K562 (cell line): ENCODE measurements at regions not wholly inside any gene's neighbourhood (a gene's known extent, or its start where the extent isn't known, plus 50 kb on each side); places are given as distances from the start of the nearest gene placed in this dataset.

Source experiments
- BRD9 ChIP-seq: fragments of 450-650 bp; IDR thresholded peaks from 2 replicates; pipeline ENCODE4 v1.6.1; 2018; ENCODE audit warnings: low read depth; ENCODE audit not compliant: partially characterized antibody
- CBFB ChIP-seq: sonication (generic); formaldehyde crosslinking; IDR thresholded peaks from 2 replicates; pipeline ENCODE4 v1.4.0; 2020; ENCODE audit warnings: mild to moderate bottlenecking, missing genetic modification reagents
- CBX8 ChIP-seq: fragments of 200-600 bp; sonication (generic); IDR thresholded peaks from 2 replicates; pipeline ENCODE4 v1.6.1; 2012; ENCODE audit warnings: borderline replicate concordance, mixed run types, low read depth, mild to moderate bottlenecking, moderate library complexity, mixed read lengths, low read length, control low read depth, inconsistent platforms; ENCODE audit not compliant: poor library complexity, severe bottlenecking; ENCODE audit errors: extremely low read depth
- CCNT2 ChIP-seq: IDR thresholded peaks from 2 replicates; pipeline ENCODE4 v1.6.1; 2011; ENCODE audit warnings: borderline replicate concordance, low read depth, mild to moderate bottlenecking, moderate library complexity, mixed read lengths, low read length; ENCODE audit not compliant: insufficient read length; ENCODE audit errors: extremely low read depth
- EP300 ChIP-seq: IDR thresholded peaks from 2 replicates; pipeline ENCODE4 v1.6.1; 2012; ENCODE audit warnings: low read length, improper control_type of control experiment
- FOXA3 ChIP-seq, 2 experiments: fragments of 450-650 bp in 1 of 2; sonication (generic) in 1 of 2; formaldehyde crosslinking; IDR thresholded peaks in 1 of 2; conservative IDR thresholded peaks in 1 of 2; 2 replicates each; pipeline versions ENCODE4 v1.4.0 to v1.8.0; 2020 to 2022; ENCODE audit warnings: mild to moderate bottlenecking in 2 of 2, missing genetic modification reagents in 1 of 2
- FOXJ2 ChIP-seq: fragments of 200-800 bp; sonication (Bioruptor generic); IDR thresholded peaks from 2 replicates; pipeline ENCODE4 v1.6.1; 2016; ENCODE audit warnings: missing genetic modification characterization, missing compliant biosample characterization
- FOXJ3 ChIP-seq: sonication (generic); formaldehyde crosslinking; IDR thresholded peaks from 2 replicates; pipeline ENCODE4 v1.4.0; 2020; ENCODE audit warnings: mild to moderate bottlenecking, missing genetic modification reagents
- MCM3 ChIP-seq: fragments of 450-650 bp; IDR thresholded peaks from 2 replicates; pipeline ENCODE4 v1.6.1; 2016
- MEIS2 ChIP-seq: fragments of 450-650 bp; IDR thresholded peaks from 2 replicates; pipeline ENCODE4 v1.6.1; 2014; ENCODE audit warnings: mild to moderate bottlenecking; ENCODE audit not compliant: partially characterized antibody
- OTX1 ChIP-seq: fragments of 450-650 bp; formaldehyde crosslinking; IDR thresholded peaks from 2 replicates; pipeline ENCODE4 v1.4.0; 2022; ENCODE audit warnings: mild to moderate bottlenecking
- PHB2 ChIP-seq: fragments of 450-650 bp; IDR thresholded peaks from 2 replicates; pipeline ENCODE4 v1.6.1; 2017; ENCODE audit warnings: low read depth
- RCOR1 ChIP-seq, 2 experiments: IDR thresholded peaks; 2 replicates each; pipeline ENCODE4 v1.6.1; 2012; ENCODE audit warnings: low read depth in 2 of 2, low read length in 2 of 2, borderline replicate concordance in 1 of 2, improper control_type of control experiment in 1 of 2
- STAG1 ChIP-seq: sonication (generic); formaldehyde crosslinking; IDR thresholded peaks from 2 replicates; pipeline ENCODE4 v1.5.0; 2020; ENCODE audit warnings: missing genetic modification reagents, borderline replicate concordance
- TAF9B ChIP-seq: fragments of 450-650 bp; IDR thresholded peaks from 2 replicates; pipeline ENCODE4 v1.6.1; 2018; ENCODE audit warnings: mild to moderate bottlenecking; ENCODE audit not compliant: partially characterized antibody
- TEAD4 ChIP-seq, 2 experiments: sonication (generic) in 1 of 2; formaldehyde crosslinking in 1 of 2; IDR thresholded peaks; 2 replicates each; pipeline versions ENCODE4 v1.6.1 to v1.8.0; 2012 to 2022; ENCODE audit warnings: borderline replicate concordance in 1 of 2, inconsistent platforms in 1 of 2, low read length in 1 of 2, mild to moderate bottlenecking in 1 of 2, missing genetic modification reagents in 1 of 2
- TRIM24 ChIP-seq, 2 experiments: fragments of 450-650 bp; IDR thresholded peaks; 2 replicates each; pipeline ENCODE4 v1.6.1; 2016
- ZNF354B ChIP-seq: fragments of 250-450 bp; sonication (Bioruptor Pico); IDR thresholded peaks from 2 replicates; pipeline ENCODE4 v1.4.0; 2020
- ZNF511 ChIP-seq: sonication (generic); formaldehyde crosslinking; IDR thresholded peaks from 2 replicates; pipeline ENCODE4 v1.8.0; 2022; ENCODE audit warnings: mild to moderate bottlenecking, missing genetic modification reagents
- ZNF561 ChIP-seq: fragments of 450-650 bp; formaldehyde crosslinking; conservative IDR thresholded peaks from 2 replicates; pipeline ENCODE4 v1.4.0; 2020; ENCODE audit warnings: mild to moderate bottlenecking, moderate library complexity
- ZNF699 ChIP-seq: fragments of 250-450 bp; sonication (Bioruptor Pico); IDR thresholded peaks from 2 replicates; pipeline ENCODE4 v1.8.0; 2021; ENCODE audit warnings: mild to moderate bottlenecking, moderate library complexity; ENCODE audit not compliant: insufficient replicate concordance
- TF ChIP-seq, protein P1 (sequence below): sonication (generic); formaldehyde crosslinking; IDR thresholded peaks from 2 replicates; pipeline ENCODE4 v1.9.0; 2022; ENCODE audit warnings: mild to moderate bottlenecking, missing genetic modification reagents
- TF ChIP-seq, protein P2 (sequence below): fragments of 200-800 bp; sonication (Bioruptor generic); IDR thresholded peaks from 2 replicates; pipeline ENCODE4 v1.6.1; 2017; ENCODE audit warnings: missing genetic modification characterization, missing compliant biosample characterization
- TF ChIP-seq, protein P3 (sequence below), 2 experiments: fragments of 200-800 bp in 1 of 2; sonication (Bioruptor generic) in 1 of 2; sonication (generic) in 1 of 2; formaldehyde crosslinking in 1 of 2; IDR thresholded peaks in 1 of 2; conservative IDR thresholded peaks in 1 of 2; 2 replicates each; pipeline versions ENCODE4 v1.5.0 to v1.6.1; 2016 to 2020; ENCODE audit warnings: missing compliant biosample characterization in 1 of 2, missing genetic modification characterization in 1 of 2, missing genetic modification reagents in 1 of 2

DNA sequence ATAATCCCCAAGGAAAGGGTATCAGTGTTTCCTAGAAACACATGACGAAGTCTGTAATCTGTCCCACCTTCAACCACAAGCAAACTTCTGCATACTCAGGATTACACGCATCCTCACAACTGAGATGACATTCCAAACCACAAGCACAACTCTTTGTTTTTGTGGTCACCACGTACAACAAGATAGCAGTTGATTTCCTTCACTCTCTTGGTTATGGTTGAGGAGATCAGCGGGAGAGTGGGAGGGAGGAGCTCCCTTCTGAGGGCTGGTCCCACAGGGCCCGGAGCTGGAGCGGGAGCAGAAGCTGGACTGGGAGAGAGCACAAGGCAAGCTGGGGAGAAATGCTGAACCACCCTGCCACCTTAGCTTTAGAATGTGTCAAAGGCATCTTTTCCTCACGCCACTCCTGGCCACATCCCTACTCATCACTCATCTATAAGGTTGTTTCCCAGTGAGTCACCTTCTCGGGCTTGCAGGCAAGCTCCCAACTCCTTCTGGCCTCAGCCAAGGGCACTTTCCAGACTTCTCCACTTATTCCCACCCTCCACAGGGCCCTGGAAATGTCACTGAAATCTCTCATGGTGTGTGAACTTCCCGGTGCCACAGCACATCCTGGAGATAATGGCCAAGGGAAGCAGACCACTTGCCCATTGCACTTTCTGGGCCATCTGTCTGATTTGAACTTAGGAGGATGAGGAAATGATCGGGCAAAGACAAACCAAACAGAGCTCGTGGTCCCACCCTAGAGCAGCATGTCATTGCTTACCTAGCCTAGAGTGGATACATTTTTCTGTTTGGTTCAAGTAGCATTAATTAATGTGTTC, 98.9 kb upstream of the LGALSL start (continued):
- TF ChIP-seq CCNT2 = peak; percentile 49
- peak; percentile 73 for TF ChIP-seq PHB2
- peak; percentile 81 to 98 for TF ChIP-seq RCOR1 (IDR thresholded peaks at IDR 0.05; ENCODE audit: borderline replicate concordance in 1 of 2, low read depth in 2 of 2, low read length in 2 of 2)
- TF ChIP-seq FOXA3 (CRISPR knock-in tag; conservative IDR thresholded peaks at IDR 0.05 in 1 of 2, IDR thresholded peaks at IDR 0.05 in 1 of 2) = peak; percentile 90 to 97
- TF ChIP-seq, protein P1, sequence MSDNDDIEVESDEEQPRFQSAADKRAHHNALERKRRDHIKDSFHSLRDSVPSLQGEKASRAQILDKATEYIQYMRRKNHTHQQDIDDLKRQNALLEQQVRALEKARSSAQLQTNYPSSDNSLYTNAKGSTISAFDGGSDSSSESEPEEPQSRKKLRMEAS (CRISPR knock-in tag) = peak; percentile 68; the same call in 1 of the 2 replicates
- TF ChIP-seq ZNF511 = 0 out of 2 replicates have a peak, but pooled peaks have one; percentile 39
- no peak for TF ChIP-seq FOXJ2 (tag)
- TF ChIP-seq, protein P2, sequence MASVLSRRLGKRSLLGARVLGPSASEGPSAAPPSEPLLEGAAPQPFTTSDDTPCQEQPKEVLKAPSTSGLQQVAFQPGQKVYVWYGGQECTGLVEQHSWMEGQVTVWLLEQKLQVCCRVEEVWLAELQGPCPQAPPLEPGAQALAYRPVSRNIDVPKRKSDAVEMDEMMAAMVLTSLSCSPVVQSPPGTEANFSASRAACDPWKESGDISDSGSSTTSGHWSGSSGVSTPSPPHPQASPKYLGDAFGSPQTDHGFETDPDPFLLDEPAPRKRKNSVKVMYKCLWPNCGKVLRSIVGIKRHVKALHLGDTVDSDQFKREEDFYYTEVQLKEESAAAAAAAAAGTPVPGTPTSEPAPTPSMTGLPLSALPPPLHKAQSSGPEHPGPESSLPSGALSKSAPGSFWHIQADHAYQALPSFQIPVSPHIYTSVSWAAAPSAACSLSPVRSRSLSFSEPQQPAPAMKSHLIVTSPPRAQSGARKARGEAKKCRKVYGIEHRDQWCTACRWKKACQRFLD = peak; percentile 80; the same call in 1 of the 2 replicates
- peak; percentile 86 for TF ChIP-seq EP300
- TF ChIP-seq CBFB (CRISPR knock-in tag) = peak; percentile 100
- no peak for TF ChIP-seq STAG1 (CRISPR knock-in tag)
- peak; percentile 67 for TF ChIP-seq OTX1 (CRISPR knock-in tag)
- TF ChIP-seq MEIS2 = peak; percentile 71
- TF ChIP-seq ZNF561 = no peak
- peak; percentile 98 for TF ChIP-seq TEAD4 (IDR thresholded peaks at IDR 0.05; ENCODE audit: low read length)
- TF ChIP-seq TEAD4 (CRISPR knock-in tag; IDR thresholded peaks at IDR 0.05; ENCODE audit: borderline replicate concordance) = no peak
- TF ChIP-seq ZNF354B (CRISPR knock-in tag) = no peak
- no peak for TF ChIP-seq BRD9
- no peak for TF ChIP-seq MCM3
- no peak for TF ChIP-seq ZNF699 (CRISPR knock-in tag)
- peak; percentile 77 to 85 for TF ChIP-seq TRIM24 (IDR thresholded peaks at IDR 0.05)
- TF ChIP-seq, protein P3, sequence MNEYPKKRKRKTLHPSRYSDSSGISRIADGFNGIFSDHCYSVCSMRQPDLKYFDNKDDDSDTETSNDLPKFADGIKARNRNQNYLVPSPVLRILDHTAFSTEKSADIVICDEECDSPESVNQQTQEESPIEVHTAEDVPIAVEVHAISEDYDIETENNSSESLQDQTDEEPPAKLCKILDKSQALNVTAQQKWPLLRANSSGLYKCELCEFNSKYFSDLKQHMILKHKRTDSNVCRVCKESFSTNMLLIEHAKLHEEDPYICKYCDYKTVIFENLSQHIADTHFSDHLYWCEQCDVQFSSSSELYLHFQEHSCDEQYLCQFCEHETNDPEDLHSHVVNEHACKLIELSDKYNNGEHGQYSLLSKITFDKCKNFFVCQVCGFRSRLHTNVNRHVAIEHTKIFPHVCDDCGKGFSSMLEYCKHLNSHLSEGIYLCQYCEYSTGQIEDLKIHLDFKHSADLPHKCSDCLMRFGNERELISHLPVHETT (CRISPR knock-in tag; conservative IDR thresholded peaks at IDR 0.05 in 1 of 2, IDR thresholded peaks at IDR 0.05 in 1 of 2) = 0 out of 4 replicates have a peak, but pooled peaks of 1 of the 2 experiments have one; percentile 56
- TF ChIP-seq FOXJ3 (CRISPR knock-in tag) = peak; percentile 73; the same call in 1 of the 2 replicates
- TF ChIP-seq CBX8 = no peak
- no peak for TF ChIP-seq TAF9B
